K562 (cell line): ENCODE measurements at regions not wholly inside any gene's neighbourhood (a gene's known extent, or its start where the extent isn't known, plus 50 kb on each side); places are given as distances from the start of the nearest gene placed in this dataset.
"Not testable (repeated sequence)": the region's sequence is repeated elsewhere in the genome, so short reads cannot be mapped to it uniquely, and the experiment has no call there.

Experiments
- ATAC-seq: fragments of 200-7000 bp; cut with Tn5 transposase; 3 replicates; pipeline ENCODE4 v1.9.1; 2020; ENCODE audit warnings: moderate library complexity
- BruUV-seq: library from RNA; stranded (reverse); fragments of 400-500 nt; replicated peaks from 2 replicates; lab custom pipeline; 2021; lab: Mats Ljungman, UMichigan
- CTCF ChIA-PET: fragments of 300-600 bp; formaldehyde crosslinking; extraction: SDS; loops from one replicate; lab custom pipeline; 2021; ENCODE audit warnings: low intra/inter-chr PET ratio; lab: Yijun Ruan, JAX
- POLR2A ChIA-PET: fragments of 300-600, 350-650 bp; sonication (Branson Sonifier 250); formaldehyde crosslinking; extraction: SDS; loops from one replicate; lab custom pipeline; 2021; ENCODE audit warnings: antibody characterized with exemption, inconsistent platforms; lab: Yijun Ruan, JAX
- DNase-seq, 4 experiments: peaks; one replicate each; pipeline versions ENCODE4 v3.0.0 to v3.0.0-alpha.2; 2011 to 2018; ENCODE audit warnings: low spot score in 3 of 4, mixed read lengths in 3 of 4; ENCODE audit errors: extremely low read depth in 1 of 4
- FAIRE-seq: peaks from 2 replicates; lab custom pipeline; 2011; peaks lifted over from hg19 to GRCh38; lab: Jason Lieb, UNC
- H2AFZ ChIP-seq: 2 replicates; pipeline ENCODE4 v1.6.0; 2011; ENCODE audit warnings: low read depth, low read length, control low read depth, inconsistent platforms
- H3K27ac ChIP-seq: fragments of 200-600 bp; 3 replicates; pipeline ENCODE4 v1.8.0; 2011; ENCODE audit warnings: low read depth, mild to moderate bottlenecking, control low read depth, inconsistent platforms, low read length, moderate library complexity, mixed read lengths; ENCODE audit errors: extremely low read depth
- H3K27me3 ChIP-seq, 2 experiments: fragments of 300-600 bp in 1 of 2; 2 replicates in 1 of 2; 3 replicates in 1 of 2; pipeline versions ENCODE4 v1.6.0 to v1.8.0; 2011; ENCODE audit warnings: inconsistent platforms in 2 of 2, low read length in 2 of 2, mild to moderate bottlenecking in 1 of 2, mixed read lengths in 1 of 2, moderate library complexity in 1 of 2; ENCODE audit not compliant: control insufficient read depth in 2 of 2, insufficient read depth in 2 of 2
- H3K36me3 ChIP-seq: fragments of 300-600 bp; 3 replicates; pipeline ENCODE4 v1.8.0; 2011; ENCODE audit warnings: mild to moderate bottlenecking, low read length, inconsistent platforms; ENCODE audit not compliant: control insufficient read depth, insufficient read depth
- H3K4me1 ChIP-seq, 2 experiments: fragments of 200-600 bp in 1 of 2; replicated peaks in 1 of 2; 2 replicates in 1 of 2; 3 replicates in 1 of 2; pipeline versions ENCODE4 v1.5.1 to v1.8.0; 2011; ENCODE audit warnings: inconsistent platforms in 2 of 2, low read length in 2 of 2, mild to moderate bottlenecking in 1 of 2, mixed read lengths in 1 of 2, moderate library complexity in 1 of 2; ENCODE audit not compliant: control insufficient read depth in 2 of 2, insufficient read depth in 2 of 2
- H3K4me2 ChIP-seq: 2 replicates; pipeline ENCODE4 v1.6.1; 2011; ENCODE audit warnings: low read length, control low read depth, inconsistent platforms, mixed read lengths; ENCODE audit not compliant: insufficient read depth
- H3K4me3 ChIP-seq: fragments of 200-600 bp; sonication (generic), shearing (Covaris generic); 2 replicates; pipeline ENCODE4 v1.5.1; 2016; ENCODE audit warnings: control low read depth, inconsistent platforms
- H3K79me2 ChIP-seq: fragments of 200-600 bp; 3 replicates; pipeline ENCODE4 v1.8.0; 2011; ENCODE audit warnings: low read length, inconsistent platforms; ENCODE audit not compliant: control insufficient read depth, insufficient read depth
- H3K9ac ChIP-seq, 2 experiments: 2 replicates each; pipeline versions ENCODE4 v1.6.0 to v1.6.1; 2011; ENCODE audit warnings: low read depth in 2 of 2, low read length in 2 of 2, control low read depth in 1 of 2, inconsistent platforms in 1 of 2, mild to moderate bottlenecking in 1 of 2, mixed read lengths in 1 of 2; ENCODE audit not compliant: insufficient read depth in 1 of 2
- H3K9me1 ChIP-seq: one replicate; pipeline ENCODE4 v1.6.0; 2011; ENCODE audit warnings: inconsistent platforms, mild to moderate bottlenecking, low read length, moderate library complexity; ENCODE audit not compliant: control insufficient read depth, insufficient read depth
- H3K9me3 ChIP-seq: replicated peaks from 2 replicates; pipeline ENCODE4 v1.5.1; 2011; ENCODE audit warnings: low read depth, low read length, inconsistent platforms; ENCODE audit not compliant: control insufficient read depth, insufficient read depth
- H4K20me1 ChIP-seq: replicated peaks from 2 replicates; pipeline ENCODE4 v1.6.1; 2011; ENCODE audit warnings: low read length, inconsistent platforms, mixed read lengths; ENCODE audit not compliant: control insufficient read depth, insufficient read depth
- ARID1B ChIP-seq: fragments of 450-650 bp; IDR thresholded peaks from 2 replicates; pipeline ENCODE4 v1.6.1; 2016; ENCODE audit warnings: antibody characterized with exemption, mild to moderate bottlenecking, inconsistent platforms
- CBFA2T2 ChIP-seq: fragments of 450-650 bp; conservative IDR thresholded peaks from 2 replicates; pipeline ENCODE4 v1.6.1; 2017; ENCODE audit warnings: mild to moderate bottlenecking
- CBFA2T3 ChIP-seq: fragments of 450-650 bp; IDR thresholded peaks from 2 replicates; pipeline ENCODE4 v1.6.1; 2017
- PKNOX1 ChIP-seq: fragments of 450-650 bp; IDR thresholded peaks from 2 replicates; pipeline ENCODE4 v1.6.1; 2016
- RFX1 ChIP-seq: fragments of 450-650 bp; IDR thresholded peaks from 2 replicates; pipeline ENCODE4 v1.6.1; 2016; ENCODE audit warnings: mild to moderate bottlenecking, moderate library complexity
- TAL1 ChIP-seq: fragments of 450-650 bp; IDR thresholded peaks from 2 replicates; pipeline ENCODE4 v1.6.1; 2016; ENCODE audit warnings: mild to moderate bottlenecking
- WGBS: fragments of 100-300 bp; shearing (Covaris generic); methylation state at CpG from one replicate; pipeline ENCODE4 v1.1.6; 2016; ENCODE audit warnings: low coverage, mixed read lengths; ENCODE audit not compliant: insufficient coverage; ENCODE audit errors: missing lambda C conversion rate; 5-methylcytosine and 5-hydroxymethylcytosine counted together
- in situ Hi-C: fragments of 300-500 bp; cut with MboI; formaldehyde crosslinking; loops from 4 replicates; pipeline ENCODE4 v1.15.0; 2018; ENCODE audit warnings: inconsistent platforms, mixed read lengths
- intact Hi-C: fragments of 100-400 bp; cut with micrococcal nuclease; formaldehyde crosslinking; loops from 2 replicates; pipeline ENCODE4 v1.14.2; 2022

- H3K79me2 ChIP-seq, H2AFZ ChIP-seq, H3K27me3 ChIP-seq, DNase-seq, H3K27ac ChIP-seq, ATAC-seq, H3K36me3 ChIP-seq, BruUV-seq, H3K4me3 ChIP-seq, H3K4me2 ChIP-seq, H3K9ac ChIP-seq, H3K9me1 ChIP-seq, H3K4me1 ChIP-seq, CTCF ChIA-PET, H4K20me1 ChIP-seq, FAIRE-seq, intact Hi-C loops, H3K9me3 ChIP-seq: not testable (repeated sequence)
- in situ Hi-C loops, result loop anchor here (25.0 kb wide), 1 partner anchor 177 kb away; no protein-coding TSS in a partner anchor
- POLR2A ChIA-PET, result interaction anchor here (1.2 kb wide), 2 partner anchors 15 to 17 kb away, joined by 3 read pairs; no protein-coding TSS in a partner anchor
- WGBS, result 85% methylated on average over 7 of the region's 12 CpGs
Observed at GRCh38 chr17:22210212-22210611, 517.9 kb downstream of the KCNJ18 start.

- H3K4me2 ChIP-seq, ATAC-seq, H3K79me2 ChIP-seq, H3K9me1 ChIP-seq, H2AFZ ChIP-seq, H3K27ac ChIP-seq, H3K4me1 ChIP-seq, H4K20me1 ChIP-seq, BruUV-seq, H3K36me3 ChIP-seq, H3K27me3 ChIP-seq, POLR2A ChIA-PET, CTCF ChIA-PET, intact Hi-C loops, H3K9ac ChIP-seq, H3K4me3 ChIP-seq, H3K9me3 ChIP-seq: not testable (repeated sequence)
- peak in 1 of 4 experiments; percentile 50 for DNase-seq
- whole genome bisulfite sequencing, result 44% methylated on average over 3 of the region's 4 CpGs
- in situ Hi-C loops, result loop anchor here (25.0 kb wide), 1 partner anchor 174 kb away; no protein-coding TSS in a partner anchor
- peak; percentile 79 for FAIRE-seq
- TF ChIP-seq CBFA2T3, result peak; percentile 65
- TF ChIP-seq ARID1B, result 0 out of 2 replicates have a peak, but pooled peaks have one; percentile 23
- TF ChIP-seq CBFA2T2, result peak; percentile 62
- TF ChIP-seq TAL1, result peak; percentile 45; the same call in 1 of the 2 replicates
- 0 out of 2 replicates have a peak, but pooled peaks have one; percentile 6 for TF ChIP-seq PKNOX1
- TF ChIP-seq RFX1, result peak; percentile 81
Observed at GRCh38 chr17:22213169-22213568, 520.8 kb downstream of the KCNJ18 start.
